HL-60 (cell line): ENCODE measurements at regions not wholly inside any gene's neighbourhood (a gene's known extent, or its start where the extent isn't known, plus 50 kb on each side); places are given as distances from the start of the nearest gene placed in this dataset.

Experiments
- DNase-seq, 2 experiments: peaks; one replicate each; pipeline ENCODE4 v3.0.0-alpha.2; 2010 to 2020; ENCODE audit warnings: low read depth in 1 of 2, low spot score in 1 of 2
- H3K27ac ChIP-seq: fragments of 250-450 bp; sonication (Bioruptor Pico); replicated peaks from 2 replicates; pipeline ENCODE4 v1.5.1; 2020; ENCODE audit warnings: mild to moderate bottlenecking, moderate library complexity
- H3K27me3 ChIP-seq: fragments of 250-450 bp; sonication (Bioruptor Pico); 2 replicates; pipeline ENCODE4 v1.5.1; 2021; ENCODE audit warnings: mild to moderate bottlenecking, moderate library complexity; ENCODE audit not compliant: insufficient read depth, poor library complexity, severe bottlenecking
- H3K4me3 ChIP-seq: replicated peaks from 2 replicates; pipeline ENCODE4 v1.5.1; 2011; ENCODE audit warnings: mild to moderate bottlenecking, control low read depth, low read length; ENCODE audit not compliant: insufficient read depth
- GABPA ChIP-seq: IDR thresholded peaks from 2 replicates; pipeline ENCODE4 v1.6.1; 2012; ENCODE audit warnings: low read depth
- POLR2AphosphoS5 ChIP-seq: IDR thresholded peaks from 2 replicates; pipeline ENCODE4 v1.6.1; 2012; ENCODE audit warnings: low read depth
- SPI1 ChIP-seq: IDR thresholded peaks from 2 replicates; pipeline ENCODE4 v1.6.1; 2012; ENCODE audit warnings: low read depth, mild to moderate bottlenecking, borderline replicate concordance
- TF ChIP-seq, protein P1 (sequence below): IDR thresholded peaks from 2 replicates; pipeline ENCODE4 v1.6.1; 2012; ENCODE audit warnings: low read depth; ENCODE audit not compliant: insufficient replicate concordance
- TF ChIP-seq, protein P2 (sequence below): IDR thresholded peaks from one replicate; pipeline ENCODE4 v1.5.1; 2011; ENCODE audit warnings: low read length, control low read depth, inconsistent platforms; ENCODE audit not compliant: insufficient read depth

DNA sequence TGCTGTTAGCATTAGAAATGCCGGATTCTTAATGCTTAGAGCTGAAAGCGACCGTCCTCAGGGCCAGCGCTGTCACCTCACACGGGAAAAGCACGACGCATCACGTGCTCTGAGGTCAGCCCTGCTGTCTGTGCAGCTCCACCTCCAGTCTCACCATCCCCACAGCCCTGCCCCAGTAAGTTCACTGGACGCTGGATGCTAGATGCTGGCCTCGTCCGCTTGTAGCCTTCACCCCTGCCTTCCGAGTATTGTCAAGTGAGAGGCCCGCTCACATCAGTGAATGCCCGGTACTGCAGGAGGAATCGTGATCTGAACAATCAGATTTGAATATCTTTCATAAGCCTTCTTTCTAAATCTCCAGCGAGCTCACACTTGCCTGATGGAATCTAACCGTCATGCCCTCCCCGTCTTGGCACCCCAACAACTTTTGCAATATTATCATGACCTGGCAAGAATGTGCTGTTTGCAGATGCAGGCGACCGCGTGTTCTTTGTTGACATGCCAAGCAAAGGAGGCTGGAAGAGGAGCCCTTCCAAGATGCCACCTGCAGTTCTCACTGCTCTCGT lies 64.9 kb downstream of the DLL1 start:
- Histone ChIP-seq H3K27ac (no peak overlapping the region), H3K4me3 (no peak overlapping the region), H3K27me3 (no peaks in the 10 kb centered on the region)
- DNase-seq: no peak
- TF ChIP-seq SPI1: no peak
- no peak for TF ChIP-seq POLR2AphosphoS5
- TF ChIP-seq, protein P1, sequence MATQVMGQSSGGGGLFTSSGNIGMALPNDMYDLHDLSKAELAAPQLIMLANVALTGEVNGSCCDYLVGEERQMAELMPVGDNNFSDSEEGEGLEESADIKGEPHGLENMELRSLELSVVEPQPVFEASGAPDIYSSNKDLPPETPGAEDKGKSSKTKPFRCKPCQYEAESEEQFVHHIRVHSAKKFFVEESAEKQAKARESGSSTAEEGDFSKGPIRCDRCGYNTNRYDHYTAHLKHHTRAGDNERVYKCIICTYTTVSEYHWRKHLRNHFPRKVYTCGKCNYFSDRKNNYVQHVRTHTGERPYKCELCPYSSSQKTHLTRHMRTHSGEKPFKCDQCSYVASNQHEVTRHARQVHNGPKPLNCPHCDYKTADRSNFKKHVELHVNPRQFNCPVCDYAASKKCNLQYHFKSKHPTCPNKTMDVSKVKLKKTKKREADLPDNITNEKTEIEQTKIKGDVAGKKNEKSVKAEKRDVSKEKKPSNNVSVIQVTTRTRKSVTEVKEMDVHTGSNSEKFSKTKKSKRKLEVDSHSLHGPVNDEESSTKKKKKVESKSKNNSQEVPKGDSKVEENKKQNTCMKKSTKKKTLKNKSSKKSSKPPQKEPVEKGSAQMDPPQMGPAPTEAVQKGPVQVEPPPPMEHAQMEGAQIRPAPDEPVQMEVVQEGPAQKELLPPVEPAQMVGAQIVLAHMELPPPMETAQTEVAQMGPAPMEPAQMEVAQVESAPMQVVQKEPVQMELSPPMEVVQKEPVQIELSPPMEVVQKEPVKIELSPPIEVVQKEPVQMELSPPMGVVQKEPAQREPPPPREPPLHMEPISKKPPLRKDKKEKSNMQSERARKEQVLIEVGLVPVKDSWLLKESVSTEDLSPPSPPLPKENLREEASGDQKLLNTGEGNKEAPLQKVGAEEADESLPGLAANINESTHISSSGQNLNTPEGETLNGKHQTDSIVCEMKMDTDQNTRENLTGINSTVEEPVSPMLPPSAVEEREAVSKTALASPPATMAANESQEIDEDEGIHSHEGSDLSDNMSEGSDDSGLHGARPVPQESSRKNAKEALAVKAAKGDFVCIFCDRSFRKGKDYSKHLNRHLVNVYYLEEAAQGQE: no peak
- TF ChIP-seq, protein P2, sequence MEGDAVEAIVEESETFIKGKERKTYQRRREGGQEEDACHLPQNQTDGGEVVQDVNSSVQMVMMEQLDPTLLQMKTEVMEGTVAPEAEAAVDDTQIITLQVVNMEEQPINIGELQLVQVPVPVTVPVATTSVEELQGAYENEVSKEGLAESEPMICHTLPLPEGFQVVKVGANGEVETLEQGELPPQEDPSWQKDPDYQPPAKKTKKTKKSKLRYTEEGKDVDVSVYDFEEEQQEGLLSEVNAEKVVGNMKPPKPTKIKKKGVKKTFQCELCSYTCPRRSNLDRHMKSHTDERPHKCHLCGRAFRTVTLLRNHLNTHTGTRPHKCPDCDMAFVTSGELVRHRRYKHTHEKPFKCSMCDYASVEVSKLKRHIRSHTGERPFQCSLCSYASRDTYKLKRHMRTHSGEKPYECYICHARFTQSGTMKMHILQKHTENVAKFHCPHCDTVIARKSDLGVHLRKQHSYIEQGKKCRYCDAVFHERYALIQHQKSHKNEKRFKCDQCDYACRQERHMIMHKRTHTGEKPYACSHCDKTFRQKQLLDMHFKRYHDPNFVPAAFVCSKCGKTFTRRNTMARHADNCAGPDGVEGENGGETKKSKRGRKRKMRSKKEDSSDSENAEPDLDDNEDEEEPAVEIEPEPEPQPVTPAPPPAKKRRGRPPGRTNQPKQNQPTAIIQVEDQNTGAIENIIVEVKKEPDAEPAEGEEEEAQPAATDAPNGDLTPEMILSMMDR: no peak
- TF ChIP-seq GABPA: no peak

DNA sequence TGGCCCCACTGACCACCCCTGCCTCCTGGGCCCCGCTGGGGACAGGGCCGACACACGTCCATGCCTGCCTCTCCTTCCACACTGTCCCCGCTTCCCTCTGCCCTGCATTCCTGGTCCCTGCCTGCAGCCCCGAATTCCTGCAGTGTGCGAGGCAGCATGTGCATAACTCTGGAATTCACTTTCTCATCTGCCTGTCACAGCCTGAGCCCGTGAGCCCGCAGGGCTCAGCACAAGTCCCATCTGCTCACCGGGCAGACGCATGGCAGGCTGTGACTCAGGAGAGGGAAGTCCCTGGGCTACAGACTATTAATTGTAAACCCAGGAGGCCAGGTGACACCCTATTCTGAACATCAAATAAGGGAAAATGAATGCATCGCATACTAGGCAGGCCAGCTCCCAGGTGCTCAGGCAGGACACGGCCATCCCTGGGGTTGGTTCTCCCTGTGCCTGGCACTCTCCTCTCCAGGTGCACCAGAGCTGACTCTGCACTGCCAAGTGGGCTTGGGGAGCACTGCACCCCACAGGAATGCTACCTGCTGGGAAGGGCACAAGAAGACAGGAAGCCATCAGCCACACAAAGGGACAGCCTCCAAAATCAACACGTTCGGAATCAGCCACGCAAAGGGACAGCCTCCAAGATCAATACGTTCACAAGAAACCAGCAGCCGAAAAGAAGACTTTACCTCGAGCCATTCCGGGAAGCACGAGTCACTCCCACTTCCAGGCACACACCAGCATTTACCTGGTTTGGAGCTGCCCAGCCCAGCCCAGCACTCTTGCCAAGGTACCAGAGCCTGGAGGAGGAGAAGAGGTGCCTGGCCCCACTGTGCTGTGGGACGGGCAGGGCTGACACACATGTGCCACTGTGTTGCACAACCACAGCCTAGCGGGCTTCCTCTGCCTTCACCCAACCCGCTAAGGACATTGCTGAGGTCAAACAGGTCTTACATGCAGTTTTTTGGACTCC lies 65.9 kb downstream of the DLL1 start:
- DNase-seq: peak; percentile 54 to 65
- no peak overlapping the region for H3K4me3 ChIP-seq
- H3K27ac ChIP-seq: no peak overlapping the region
- TF ChIP-seq POLR2AphosphoS5 (no peak), SPI1 (no peak), GABPA (no peak)
- TF ChIP-seq, protein P2: no peak
- H3K27me3 ChIP-seq: no peaks in the 10 kb centered on the region

DNA sequence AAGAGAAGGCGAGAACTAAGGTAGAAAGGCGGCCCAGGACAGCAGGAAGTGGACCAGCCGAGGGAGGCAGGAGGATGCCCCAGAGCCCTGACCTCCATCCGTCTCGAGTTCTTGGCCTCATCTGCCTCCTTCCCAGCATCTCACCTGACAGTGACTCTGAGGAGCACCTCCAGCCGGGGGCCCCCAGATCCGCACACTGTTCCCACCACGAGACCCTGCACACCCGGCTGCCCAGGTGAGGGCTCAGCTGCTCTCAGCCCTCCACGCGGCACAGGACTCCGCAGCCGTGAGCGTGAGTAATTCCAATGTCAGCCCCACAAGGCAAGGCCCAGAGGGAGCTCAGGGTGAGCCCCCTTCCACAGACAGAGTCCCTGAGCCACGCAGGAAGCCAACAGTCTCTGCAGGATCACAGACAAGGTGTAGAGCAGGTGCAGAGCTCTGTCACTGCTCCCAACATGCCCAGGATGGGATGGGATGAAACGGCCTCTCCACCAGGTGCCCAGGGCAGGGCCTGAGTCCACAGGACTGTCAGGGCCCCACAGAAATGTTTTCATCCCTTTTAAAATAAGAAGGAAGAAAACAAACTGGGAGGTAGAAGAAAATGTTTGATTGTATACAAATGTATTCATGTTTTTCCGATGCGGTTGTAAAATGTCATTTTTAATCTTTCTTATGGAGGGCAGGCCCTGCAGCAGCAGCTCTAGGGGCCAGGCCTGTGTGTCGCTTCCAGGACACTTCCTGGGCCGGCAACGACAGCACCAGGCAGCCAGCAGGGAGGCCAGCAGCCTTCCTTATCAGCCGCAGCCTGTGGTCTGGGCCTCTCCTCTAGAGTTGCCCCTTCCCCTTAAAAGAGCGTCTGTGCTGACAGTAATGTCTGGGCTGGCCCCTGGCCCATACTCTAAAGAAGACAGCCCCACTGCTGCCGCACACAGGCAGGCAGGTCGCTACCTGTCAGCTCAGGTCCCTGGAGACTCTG lies 66.9 kb downstream of the DLL1 start:
- Histone ChIP-seq H3K27me3 (no peaks in the 10 kb centered on the region), H3K27ac (no peak overlapping the region), H3K4me3 (no peak overlapping the region)
- no peak for TF ChIP-seq GABPA
- TF ChIP-seq, protein P1: no peak
- TF ChIP-seq SPI1: no peak
- TF ChIP-seq, protein P2: no peak
- TF ChIP-seq POLR2AphosphoS5: no peak
- DNase-seq: no peak
